ENCODE measurements at regions not wholly inside any gene's neighbourhood (a gene's known extent, or its start where the extent isn't known, plus 50 kb on each side); places are given as distances from the start of the nearest gene placed in this dataset.
A peak's percentile ranks its signal among the peaks of the same experiment; 100 is the strongest.

- POLR2A ChIA-PET, result no interaction called here
- DNase-seq, result no peak
- H3K36me3 Mint-ChIP-seq, result no peaks in the 10 kb centered on the region
- ATAC-seq (ENCODE audit: low read depth), result no peak
- H3K27me3 Mint-ChIP-seq, result peaks cover 61% of the 10 kb centered on the region
- peaks cover 2% of the 10 kb centered on the region for H3K9me3 Mint-ChIP-seq
- H3K4me1 Mint-ChIP-seq, result peaks cover 4% of the 10 kb centered on the region
- peak overlapping the region; percentile 48 for H3K4me3 Mint-ChIP-seq
- no peak overlapping the region for H3K27ac Mint-ChIP-seq
Observed at GRCh38 chr1:38577937-38578270, 281.7 kb downstream of the RRAGC start.

GRCh38 chr1:38577385-38577784 is 282.2 kb downstream of the RRAGC start:
- POLR2A ChIA-PET, result no interaction called here
- Mint-ChIP-seq H3K4me3 (no peak overlapping the region), H3K9me3 (no peaks in the 10 kb centered on the region), H3K4me1 (peaks cover 4% of the 10 kb centered on the region), H3K27ac (no peak overlapping the region), H3K36me3 (no peaks in the 10 kb centered on the region), H3K27me3 (peaks cover 58% of the 10 kb centered on the region)
- DNase-seq (no peak), ATAC-seq (ENCODE audit: low read depth) (no peak)

DNA sequence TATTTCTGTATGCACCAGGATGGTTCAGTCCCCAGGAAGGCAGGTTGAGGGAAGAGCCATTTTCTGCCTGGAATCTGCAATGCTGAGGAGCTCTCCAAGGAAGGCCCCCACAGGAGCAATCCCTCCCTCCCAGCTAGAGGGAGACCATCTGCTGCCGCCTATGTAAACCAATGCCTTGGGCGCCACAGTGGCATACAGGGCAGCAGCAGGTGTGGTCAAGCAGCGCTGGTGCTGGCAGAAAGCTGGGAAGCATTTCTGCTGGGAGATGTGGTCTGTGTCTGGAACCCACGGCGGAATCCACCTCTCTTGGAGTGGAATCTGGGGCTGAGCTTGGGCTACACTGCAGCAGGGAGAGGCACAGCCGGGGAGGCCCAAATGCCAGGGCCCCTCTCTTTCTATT is 283.3 kb downstream of the RRAGC start:
- ATAC-seq (ENCODE audit: low read depth) (no peak), DNase-seq (no peak)
- Mint-ChIP-seq H3K4me3 (no peak overlapping the region), H3K9me3 (no peaks in the 10 kb centered on the region), H3K27me3 (peaks cover 54% of the 10 kb centered on the region), H3K36me3 (no peaks in the 10 kb centered on the region), H3K27ac (no peak overlapping the region), H3K4me1 (peaks cover 4% of the 10 kb centered on the region)
- POLR2A ChIA-PET, result no interaction called here

- Mint-ChIP-seq H3K27ac (no peak overlapping the region), H3K4me1 (peaks cover 3% of the 10 kb centered on the region), H3K9me3 (no peaks in the 10 kb centered on the region), H3K27me3 (peaks cover 42% of the 10 kb centered on the region), H3K4me3 (no peak overlapping the region), H3K36me3 (no peaks in the 10 kb centered on the region)
- DNase-seq (no peak), ATAC-seq (ENCODE audit: low read depth) (no peak)
- POLR2A ChIA-PET, result no interaction called here
Observed at GRCh38 chr1:38571726-38572125, 287.8 kb downstream of the RRAGC start.

DNA sequence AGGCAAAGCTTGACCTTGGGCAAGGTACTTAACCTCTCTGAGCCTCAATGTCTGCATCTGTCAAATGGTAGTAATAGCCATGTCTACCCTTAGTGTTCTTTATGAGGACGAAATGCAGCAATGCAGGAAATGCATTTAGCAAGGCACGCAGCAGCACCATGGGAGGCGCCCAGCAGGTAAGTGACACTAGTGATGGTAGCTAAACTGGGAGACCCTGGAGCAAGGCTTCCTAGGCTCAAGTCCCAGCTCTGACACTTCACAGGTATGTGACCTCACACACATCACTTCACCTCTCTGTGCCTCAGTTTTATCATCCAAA is 289.0 kb downstream of the RRAGC start:
- POLR2A ChIA-PET, result no interaction called here

DNA sequence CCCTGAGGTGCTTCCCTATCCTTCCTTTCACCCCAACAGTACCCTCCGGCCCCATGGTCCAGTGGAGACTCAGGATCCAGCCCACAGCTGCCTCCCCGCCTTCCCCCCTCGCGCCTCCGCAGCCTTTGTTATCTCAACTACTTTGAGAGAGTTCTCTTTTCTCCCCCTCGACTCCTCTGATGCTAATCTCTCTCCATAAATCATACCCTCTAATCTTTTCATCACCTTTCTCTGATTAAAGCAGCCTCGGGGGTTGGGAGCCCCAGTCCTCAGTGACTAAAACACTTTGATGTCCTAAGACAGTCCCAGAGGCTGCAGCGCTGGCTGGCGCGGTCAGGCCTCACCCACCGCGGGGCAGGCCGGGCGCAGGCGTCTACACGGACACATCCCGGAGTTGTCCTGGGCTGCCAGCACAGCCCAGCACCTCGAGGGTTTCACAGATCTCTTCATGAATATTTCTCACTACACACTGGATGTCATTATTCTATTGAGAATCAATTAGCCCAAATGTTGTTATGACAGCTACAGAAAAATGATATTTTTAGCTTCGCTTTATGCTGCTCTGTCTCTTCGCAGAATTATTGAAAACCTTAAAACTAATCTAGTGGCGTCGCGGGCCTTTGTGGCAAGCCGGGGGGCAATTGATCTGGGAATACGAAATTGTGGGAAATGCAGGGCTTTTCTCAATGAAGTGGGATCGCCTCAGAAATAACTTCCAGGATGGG is 289.5 kb downstream of the RRAGC start:
- Mint-ChIP-seq H3K27ac (no peak overlapping the region), H3K36me3 (no peaks in the 10 kb centered on the region), H3K4me1 (peaks cover 3% of the 10 kb centered on the region), H3K9me3 (no peaks in the 10 kb centered on the region), H3K27me3 (peaks cover 49% of the 10 kb centered on the region), H3K4me3 (no peak overlapping the region)
- POLR2A ChIA-PET, result no interaction called here
- ATAC-seq (ENCODE audit: low read depth) (no peak), DNase-seq (no peak)

More for the DNA sequence above, 289.0 kb downstream of the RRAGC start:
- Mint-ChIP-seq H3K27ac (no peak overlapping the region), H3K27me3 (peaks cover 46% of the 10 kb centered on the region), H3K4me1 (peaks cover 3% of the 10 kb centered on the region), H3K9me3 (no peaks in the 10 kb centered on the region), H3K36me3 (no peaks in the 10 kb centered on the region), H3K4me3 (no peak overlapping the region)
- ATAC-seq (ENCODE audit: low read depth) (no peak), DNase-seq (no peak)

- no peaks in the 10 kb centered on the region for H3K36me3 Mint-ChIP-seq
Observed at GRCh38 chr1:38568061-38568857, 291.3 kb downstream of the RRAGC start.

GRCh38 chr1:38567401-38567800 is 292.2 kb downstream of the RRAGC start:
- POLR2A ChIA-PET, result interaction anchor here (0.6 kb wide), 1 partner anchor 907 kb away, joined by 3 read pairs; no protein-coding TSS in a partner anchor
- peaks cover 18% of the 10 kb centered on the region for H3K4me1 Mint-ChIP-seq
- H3K27me3 Mint-ChIP-seq, result peaks cover 68% of the 10 kb centered on the region
- no peaks in the 10 kb centered on the region for H3K9me3 Mint-ChIP-seq
- DNase-seq (no peak), ATAC-seq (ENCODE audit: low read depth) (no peak)
- no peak overlapping the region for H3K4me3 Mint-ChIP-seq
- no peaks in the 10 kb centered on the region for H3K36me3 Mint-ChIP-seq
- H3K27ac Mint-ChIP-seq, result no peak overlapping the region

More at GRCh38 chr1:38568061-38568857, 291.3 kb downstream of the RRAGC start:
- Mint-ChIP-seq H3K9me3 (no peaks in the 10 kb centered on the region), H3K4me3 (no peak overlapping the region), H3K27me3 (peaks cover 62% of the 10 kb centered on the region), H3K27ac (no peak overlapping the region), H3K4me1 (peaks cover 16% of the 10 kb centered on the region)
- no peak for DNase-seq
- ATAC-seq (ENCODE audit: low read depth), result no peak
- POLR2A ChIA-PET, result interaction anchor here (0.6 to 0.7 kb wide), 3 partner anchors 13 to 907 kb away, joined by 3 to 6 read pairs (median 3); no protein-coding TSS in a partner anchor

DNA sequence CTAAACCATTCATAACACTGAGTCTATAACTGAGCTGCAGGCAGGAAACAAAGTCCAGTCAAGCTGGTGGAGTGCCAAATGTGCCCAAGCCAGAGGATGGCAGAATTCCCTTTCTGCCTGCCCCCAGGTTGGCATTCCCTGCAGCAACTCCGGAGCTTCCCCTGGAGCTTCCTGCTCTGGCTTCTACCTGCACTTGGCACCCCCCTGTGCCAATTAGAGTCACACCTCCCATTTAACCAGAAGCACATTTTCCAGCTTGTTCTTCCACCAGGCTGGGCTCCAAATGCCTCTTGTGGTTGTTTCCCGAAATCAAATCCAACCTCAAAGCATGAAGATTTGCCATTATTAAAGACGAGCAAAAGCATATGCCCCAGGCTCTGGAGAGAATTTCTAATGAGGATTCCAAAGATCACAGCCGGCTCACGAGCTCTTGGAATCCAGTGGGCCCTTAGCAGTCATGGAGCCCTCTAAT is 294.5 kb downstream of the RRAGC start:
- peaks cover 28% of the 10 kb centered on the region for H3K4me1 Mint-ChIP-seq
- H3K36me3 Mint-ChIP-seq, result no peaks in the 10 kb centered on the region
- POLR2A ChIA-PET, result no interaction called here
- no peak overlapping the region for H3K27ac Mint-ChIP-seq
- no peak for DNase-seq
- H3K4me3 Mint-ChIP-seq, result no peak overlapping the region
- no peaks in the 10 kb centered on the region for H3K9me3 Mint-ChIP-seq
- ATAC-seq (ENCODE audit: low read depth), result no peak
- peaks cover 70% of the 10 kb centered on the region for H3K27me3 Mint-ChIP-seq

- DNase-seq (no peak), ATAC-seq (ENCODE audit: low read depth) (no peak)
- Mint-ChIP-seq H3K27ac (no peak overlapping the region), H3K4me3 (peak overlapping the region; percentile 39), H3K27me3 (peaks cover 60% of the 10 kb centered on the region), H3K36me3 (no peaks in the 10 kb centered on the region), H3K9me3 (no peaks in the 10 kb centered on the region), H3K4me1 (peaks cover 37% of the 10 kb centered on the region)
- POLR2A ChIA-PET, result no interaction called here
Observed at GRCh38 chr1:38563942-38564735, 295.4 kb downstream of the RRAGC start.

DNA sequence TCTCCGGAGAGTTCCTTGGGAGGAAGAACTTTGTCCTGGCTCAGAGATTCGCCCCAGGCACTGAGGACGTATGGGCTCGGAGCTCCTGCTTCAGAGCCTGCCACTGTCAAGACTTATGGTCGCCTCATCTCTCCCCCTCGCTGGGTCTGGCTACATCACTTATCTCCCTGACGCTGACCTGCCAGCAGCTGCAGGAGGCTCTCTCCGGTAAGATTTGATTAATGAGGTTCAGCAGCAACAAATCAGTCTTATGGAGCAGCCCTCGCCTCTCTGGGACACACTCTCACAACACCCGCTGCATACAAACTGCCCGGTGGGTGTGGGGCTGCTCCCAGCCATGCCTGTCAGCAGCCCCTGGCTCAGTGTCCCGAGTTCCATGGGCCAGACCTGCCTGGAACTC is 297.8 kb downstream of the RRAGC start:
- peaks cover 46% of the 10 kb centered on the region for H3K4me1 Mint-ChIP-seq
- H3K4me3 Mint-ChIP-seq, result no peak overlapping the region
- no peak overlapping the region for H3K27ac Mint-ChIP-seq
- H3K9me3 Mint-ChIP-seq, result no peaks in the 10 kb centered on the region
- POLR2A ChIA-PET, result interaction anchor here (0.6 kb wide), 1 partner anchor 239 kb away, joined by 5 read pairs; no protein-coding TSS in a partner anchor
- DNase-seq (no peak), ATAC-seq (ENCODE audit: low read depth) (no peak)
- H3K36me3 Mint-ChIP-seq, result no peaks in the 10 kb centered on the region
- H3K27me3 Mint-ChIP-seq, result peaks cover 67% of the 10 kb centered on the region

- Mint-ChIP-seq H3K27me3 (peaks cover 69% of the 10 kb centered on the region), H3K9me3 (no peaks in the 10 kb centered on the region), H3K4me3 (no peak overlapping the region), H3K4me1 (peaks cover 52% of the 10 kb centered on the region), H3K36me3 (no peaks in the 10 kb centered on the region), H3K27ac (no peak overlapping the region)
- POLR2A ChIA-PET, result no interaction called here
- ATAC-seq (ENCODE audit: low read depth) (no peak), DNase-seq (no peak)
Observed at GRCh38 chr1:38561110-38561509, 298.5 kb downstream of the RRAGC start.

DNA sequence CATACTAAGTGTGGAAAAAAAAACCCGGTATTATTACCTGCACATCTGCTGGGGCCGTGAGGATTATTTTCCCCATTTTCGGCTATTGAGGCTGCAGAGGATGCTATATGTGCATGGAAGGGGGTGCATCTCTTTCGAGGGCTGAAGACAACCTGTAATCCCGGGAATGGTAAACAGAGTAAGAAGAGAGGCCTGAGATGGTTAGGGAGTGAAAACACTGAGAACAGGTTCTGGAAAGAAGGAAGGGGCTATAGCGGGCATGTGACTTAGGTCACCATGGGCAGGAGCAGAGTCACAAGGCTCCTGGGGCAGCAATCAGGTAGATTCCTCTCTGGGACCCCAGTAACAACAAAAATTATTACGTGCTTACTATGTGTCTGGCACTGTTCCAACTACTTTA is 299.1 kb downstream of the RRAGC start:
- H3K27ac Mint-ChIP-seq, result no peak overlapping the region
- peaks cover 66% of the 10 kb centered on the region for H3K27me3 Mint-ChIP-seq
- H3K36me3 Mint-ChIP-seq, result no peaks in the 10 kb centered on the region
- H3K4me3 Mint-ChIP-seq, result peak overlapping the region; percentile 39
- no peaks in the 10 kb centered on the region for H3K9me3 Mint-ChIP-seq
- DNase-seq, result no peak
- POLR2A ChIA-PET, result interaction anchor here (0.7 to 1.5 kb wide), 2 partner anchors 9 to 1092 kb away, joined by 3 to 5 read pairs; no protein-coding TSS in a partner anchor
- ATAC-seq (ENCODE audit: low read depth), result no peak
- H3K4me1 Mint-ChIP-seq, result peaks cover 52% of the 10 kb centered on the region

Measured in activated naive CD8-positive, alpha-beta T cell treated with anti-CD3 and anti-CD28 coated beads, Interleukin-2, amount 10 ng/mL, durations not matched to agents 7 days and 5 days (primary cell).